ENCODE measurements at regions not wholly inside any gene's neighbourhood (a gene's known extent, or its start where the extent isn't known, plus 50 kb on each side); places are given as distances from the start of the nearest gene placed in this dataset.

GRCh38 chr18:45336448-45336847, 278.8 kb upstream of the SLC14A2 start:
- no peak for TF ChIP-seq CTCF (conservative IDR thresholded peaks at IDR 0.05; ENCODE audit: low read depth, low read length)
- no peak for TF ChIP-seq MXI1 (IDR thresholded peaks at IDR 0.05; ENCODE audit: borderline replicate concordance, low read depth, low read length)
- TF ChIP-seq ELK1 (IDR thresholded peaks at IDR 0.05; ENCODE audit: borderline replicate concordance, low read depth, low read length) = no peak

Data from IMR-90 (cell line).